GM12865 (cell line): ENCODE measurements at regions not wholly inside any gene's neighbourhood (a gene's known extent, or its start where the extent isn't known, plus 50 kb on each side); places are given as distances from the start of the nearest gene placed in this dataset.

Source experiments
- DNase-seq: peaks from one replicate; pipeline ENCODE4 v3.0.0; 2010; ENCODE audit warnings: low read depth
- H3K4me3 ChIP-seq: 2 replicates; pipeline ENCODE4 v1.5.1; 2011; ENCODE audit warnings: mild to moderate bottlenecking, low read depth, low read length, control low read depth
- CTCF ChIP-seq: IDR thresholded peaks from 2 replicates; pipeline ENCODE4 v1.5.1; 2011; ENCODE audit warnings: low read length, control low read depth, low read depth, inconsistent platforms; ENCODE audit not compliant: insufficient read depth; ENCODE audit errors: missing control alignments

- no peak overlapping the region for H3K4me3 ChIP-seq
- no peak for DNase-seq
- TF ChIP-seq CTCF, result no peak
These were observed 220.3 kb upstream of the SFRP2 start for GRCh38 chr4:154009191-154009590.

- H3K4me3 ChIP-seq, result no peak overlapping the region
- DNase-seq, result no peak
- no peak for TF ChIP-seq CTCF
These were observed 216.3 kb upstream of the SFRP2 start for GRCh38 chr4:154005171-154005520.

- DNase-seq, result no peak
- no peak overlapping the region for H3K4me3 ChIP-seq
- no peak for TF ChIP-seq CTCF
These were observed 215.8 kb upstream of the SFRP2 start for GRCh38 chr4:154004507-154005170.

GRCh38 chr4:154004016-154004415 lies 215.1 kb upstream of the SFRP2 start:
- H3K4me3 ChIP-seq, result no peak overlapping the region
- no peak for DNase-seq
- no peak for TF ChIP-seq CTCF

- no peak for DNase-seq
- TF ChIP-seq CTCF, result no peak
- H3K4me3 ChIP-seq, result no peak overlapping the region
These were observed 214.5 kb upstream of the SFRP2 start for GRCh38 chr4:154003378-154003777.

GRCh38 chr4:154001193-154001592 lies 212.3 kb upstream of the SFRP2 start:
- DNase-seq, result no peak
- TF ChIP-seq CTCF, result no peak
- H3K4me3 ChIP-seq, result no peak overlapping the region

GRCh38 chr4:153997516-153997915 lies 208.6 kb upstream of the SFRP2 start:
- no peak for TF ChIP-seq CTCF
- no peak overlapping the region for H3K4me3 ChIP-seq
- DNase-seq, result no peak
